CD4-positive, alpha-beta memory T cell (primary cell): ENCODE measurements at regions not wholly inside any gene's neighbourhood (a gene's known extent, or its start where the extent isn't known, plus 50 kb on each side); places are given as distances from the start of the nearest gene placed in this dataset.

Source experiments
- CTCF ChIA-PET: fragments of 350-600 bp; sonication (Branson Sonifier 250); formaldehyde crosslinking; loops from one replicate; lab custom pipeline; 2021; ENCODE audit warnings: inconsistent platforms; ENCODE audit not compliant: partially characterized antibody; lab: Charles Lee
- POLR2A ChIA-PET: fragments of 350-600 bp; sonication (Branson Sonifier 250); formaldehyde crosslinking; loops from one replicate; lab custom pipeline; 2021; ENCODE audit not compliant: partially characterized antibody; lab: Charles Lee
- DNase-seq, 5 donors: peaks; one replicate each; pipeline versions ENCODE4 v3.0.0 to v3.0.0-alpha.2; 2020 to 2022; ENCODE audit warnings: mixed read lengths in 1 of 5
- H3K27ac ChIP-seq: one replicate; pipeline ENCODE4 v1.7.0; 2013; ENCODE audit warnings: low read depth, low read length
- H3K27me3 ChIP-seq: 2 replicates; pipeline ENCODE4 v1.7.0; 2013; ENCODE audit warnings: mild to moderate bottlenecking, low read length, moderate library complexity; ENCODE audit not compliant: insufficient read depth
- H3K36me3 ChIP-seq: 2 replicates; pipeline ENCODE4 v1.7.0; 2013; ENCODE audit warnings: mild to moderate bottlenecking, low read length, moderate library complexity; ENCODE audit not compliant: insufficient read depth
- H3K4me1 ChIP-seq: 2 replicates; pipeline ENCODE4 v1.7.0; 2013; ENCODE audit warnings: mild to moderate bottlenecking, low read length, moderate library complexity; ENCODE audit not compliant: insufficient read depth
- H3K4me3 ChIP-seq, 2 donors: one replicate each; pipeline ENCODE4 v1.7.0; 2013; ENCODE audit warnings: low read length in 2 of 2, mild to moderate bottlenecking in 1 of 2
- H3K9me3 ChIP-seq, 2 donors: one replicate each; pipeline ENCODE4 v1.7.0; 2013; ENCODE audit warnings: low read length in 2 of 2, control low read depth in 1 of 2; ENCODE audit not compliant: control insufficient read depth in 1 of 2
- H3K27ac Mint-ChIP-seq, 7 donors: one replicate each; pipeline ENCODE4 v1.8.0; 2020 to 2021; ENCODE audit warnings: mixed read lengths in 7 of 7, mild to moderate bottlenecking in 6 of 7, inconsistent platforms in 3 of 7, moderate library complexity in 3 of 7
- H3K27me3 Mint-ChIP-seq, 2 donors: one replicate each; pipeline ENCODE4 v1.8.0; 2020 to 2021; ENCODE audit warnings: mixed read lengths in 2 of 2
- H3K36me3 Mint-ChIP-seq, 2 donors: one replicate each; pipeline ENCODE4 v1.8.0; 2020 to 2021; ENCODE audit warnings: mixed read lengths in 2 of 2, inconsistent platforms in 1 of 2, mild to moderate bottlenecking in 1 of 2
- H3K4me1 Mint-ChIP-seq, 4 donors: one replicate each; pipeline ENCODE4 v1.8.0; 2020 to 2021; ENCODE audit warnings: mixed read lengths in 4 of 4, mild to moderate bottlenecking in 1 of 4
- H3K4me3 Mint-ChIP-seq, 8 donors: one replicate each; pipeline ENCODE4 v1.8.0; 2020 to 2021; ENCODE audit warnings: mixed read lengths in 8 of 8, mild to moderate bottlenecking in 7 of 8, moderate library complexity in 6 of 8, inconsistent platforms in 3 of 8
- H3K9me3 Mint-ChIP-seq, 8 donors: one replicate each; pipeline ENCODE4 v1.8.0; 2020 to 2021; ENCODE audit warnings: mixed read lengths in 8 of 8, mild to moderate bottlenecking in 5 of 8, inconsistent platforms in 3 of 8, moderate library complexity in 1 of 8
- intact Hi-C: fragments of 100-400 bp; cut with micrococcal nuclease; formaldehyde crosslinking; loops from one replicate; pipeline ENCODE4 v1.15.1; 2023

- Mint-ChIP-seq H3K4me3 (no peak overlapping the region), H3K36me3 (no peaks in the 10 kb centered on the region), H3K27ac (no peak overlapping the region), H3K4me1 (no peaks in the 10 kb centered on the region), H3K9me3 (peaks cover 0 to 4% (median under 1%) of the 10 kb centered on the region in 8 donors), H3K27me3 (no peaks in the 10 kb centered on the region)
- ChIA-PET CTCF (no interaction called here), POLR2A (no interaction called here)
- no peaks in the 10 kb centered on the region for H3K27me3 ChIP-seq
- H3K4me1 ChIP-seq, result no peaks in the 10 kb centered on the region
- DNase-seq, result no peak
- intact Hi-C loops, result no loop called here
- no peak overlapping the region for H3K27ac ChIP-seq
- no peaks in the 10 kb centered on the region for H3K9me3 ChIP-seq
- no peak overlapping the region for H3K4me3 ChIP-seq
- no peaks in the 10 kb centered on the region for H3K36me3 ChIP-seq
Observed at GRCh38 chr20:60761056-60761455, 491.0 kb upstream of the CDH4 start.

GRCh38 chr20:60762386-60762785 is 489.7 kb upstream of the CDH4 start:
- H3K27ac Mint-ChIP-seq, result no peak overlapping the region
- no peaks in the 10 kb centered on the region for H3K27me3 Mint-ChIP-seq
- no peak overlapping the region for H3K4me3 Mint-ChIP-seq
- Histone ChIP-seq H3K9me3 (no peaks in the 10 kb centered on the region), H3K36me3 (no peaks in the 10 kb centered on the region), H3K4me3 (no peak overlapping the region), H3K27me3 (no peaks in the 10 kb centered on the region), H3K4me1 (no peaks in the 10 kb centered on the region), H3K27ac (no peak overlapping the region)
- H3K4me1 Mint-ChIP-seq, result no peaks in the 10 kb centered on the region
- peaks cover 0 to 4% (median under 1%) of the 10 kb centered on the region in 8 donors for H3K9me3 Mint-ChIP-seq
- CTCF ChIA-PET, result no interaction called here
- no peak for DNase-seq
- intact Hi-C loops, result no loop called here
- POLR2A ChIA-PET, result no interaction called here
- H3K36me3 Mint-ChIP-seq, result no peaks in the 10 kb centered on the region

GRCh38 chr20:60764328-60764727 is 487.7 kb upstream of the CDH4 start:
- ChIA-PET POLR2A (no interaction called here), CTCF (no interaction called here)
- Histone ChIP-seq H3K27ac (no peak overlapping the region), H3K4me3 (no peak overlapping the region), H3K4me1 (no peaks in the 10 kb centered on the region), H3K27me3 (no peaks in the 10 kb centered on the region), H3K36me3 (no peaks in the 10 kb centered on the region), H3K9me3 (no peaks in the 10 kb centered on the region)
- Mint-ChIP-seq H3K27me3 (no peaks in the 10 kb centered on the region), H3K4me1 (no peaks in the 10 kb centered on the region), H3K4me3 (no peak overlapping the region), H3K27ac (no peak overlapping the region), H3K9me3 (peaks cover 0 to 4% (median under 1%) of the 10 kb centered on the region in 8 donors), H3K36me3 (no peaks in the 10 kb centered on the region)
- intact Hi-C loops, result no loop called here
- DNase-seq, result no peak

GRCh38 chr20:60764771-60765170 is 487.3 kb upstream of the CDH4 start:
- CTCF ChIA-PET, result no interaction called here
- intact Hi-C loops, result no loop called here
- Histone ChIP-seq H3K9me3 (no peaks in the 10 kb centered on the region), H3K27me3 (no peaks in the 10 kb centered on the region), H3K4me1 (no peaks in the 10 kb centered on the region), H3K27ac (no peak overlapping the region), H3K4me3 (no peak overlapping the region), H3K36me3 (no peaks in the 10 kb centered on the region)
- no peak overlapping the region for H3K4me3 Mint-ChIP-seq
- H3K27ac Mint-ChIP-seq, result no peak overlapping the region
- no peaks in the 10 kb centered on the region for H3K27me3 Mint-ChIP-seq
- no peaks in the 10 kb centered on the region for H3K36me3 Mint-ChIP-seq
- POLR2A ChIA-PET, result no interaction called here
- peaks cover 0 to 4% (median under 1%) of the 10 kb centered on the region in 8 donors for H3K9me3 Mint-ChIP-seq
- no peak for DNase-seq
- H3K4me1 Mint-ChIP-seq, result no peaks in the 10 kb centered on the region

GRCh38 chr20:60765821-60766403 is 486.1 kb upstream of the CDH4 start:
- DNase-seq, result no peak
- Histone ChIP-seq H3K4me1 (no peaks in the 10 kb centered on the region), H3K36me3 (no peaks in the 10 kb centered on the region), H3K9me3 (no peaks in the 10 kb centered on the region), H3K27me3 (no peaks in the 10 kb centered on the region), H3K27ac (no peak overlapping the region), H3K4me3 (no peak overlapping the region)
- Mint-ChIP-seq H3K4me1 (no peaks in the 10 kb centered on the region), H3K4me3 (no peak overlapping the region), H3K27ac (no peak overlapping the region), H3K9me3 (peaks cover 0 to 4% (median under 1%) of the 10 kb centered on the region in 8 donors), H3K27me3 (no peaks in the 10 kb centered on the region), H3K36me3 (no peaks in the 10 kb centered on the region)
- ChIA-PET CTCF (no interaction called here), POLR2A (no interaction called here)
- intact Hi-C loops, result no loop called here

- Mint-ChIP-seq H3K27ac (no peak overlapping the region), H3K4me1 (no peaks in the 10 kb centered on the region)
- DNase-seq, result no peak
Observed at GRCh38 chr20:60768216-60768615, 483.8 kb upstream of the CDH4 start.

GRCh38 chr20:60780388-60781025 is 471.6 kb upstream of the CDH4 start:
- Mint-ChIP-seq H3K36me3 (no peaks in the 10 kb centered on the region), H3K27me3 (no peaks in the 10 kb centered on the region), H3K9me3 (peaks cover 0 to 7% (median 2%) of the 10 kb centered on the region in 8 donors), H3K27ac (no peak overlapping the region), H3K4me3 (no peak overlapping the region), H3K4me1 (no peaks in the 10 kb centered on the region)
- intact Hi-C loops, result no loop called here
- H3K36me3 ChIP-seq, result no peaks in the 10 kb centered on the region
- no peaks in the 10 kb centered on the region for H3K27me3 ChIP-seq
- ChIA-PET POLR2A (no interaction called here), CTCF (no interaction called here)
- no peak overlapping the region for H3K4me3 ChIP-seq
- no peak for DNase-seq
- no peaks in the 10 kb centered on the region for H3K4me1 ChIP-seq
- no peak overlapping the region for H3K27ac ChIP-seq
- no peaks in the 10 kb centered on the region for H3K9me3 ChIP-seq

More at GRCh38 chr20:60768216-60768615, 483.8 kb upstream of the CDH4 start:
- no peaks in the 10 kb centered on the region for H3K36me3 ChIP-seq
- intact Hi-C loops, result no loop called here
- Mint-ChIP-seq H3K4me3 (no peak overlapping the region), H3K36me3 (no peaks in the 10 kb centered on the region), H3K9me3 (no peaks in the 10 kb centered on the region), H3K27me3 (peaks cover 0 to 3% of the 10 kb centered on the region in 2 donors)
- no peak overlapping the region for H3K27ac ChIP-seq
- CTCF ChIA-PET, result no interaction called here
- no peak overlapping the region for H3K4me3 ChIP-seq
- no peaks in the 10 kb centered on the region for H3K9me3 ChIP-seq
- no peaks in the 10 kb centered on the region for H3K4me1 ChIP-seq
- POLR2A ChIA-PET, result no interaction called here
- H3K27me3 ChIP-seq, result no peaks in the 10 kb centered on the region
